IPS-20b (cell line): ENCODE measurements at regions not wholly inside any gene's neighbourhood (a gene's known extent, or its start where the extent isn't known, plus 50 kb on each side); places are given as distances from the start of the nearest gene placed in this dataset.

Source experiments
- H3K27ac ChIP-seq: one replicate; pipeline ENCODE4 v1.5.1; 2013; ENCODE audit warnings: low read length
- H3K27me3 ChIP-seq: 2 replicates; pipeline ENCODE4 v1.6.1; 2013; ENCODE audit warnings: mild to moderate bottlenecking, low read length, inconsistent platforms; ENCODE audit not compliant: insufficient read depth
- H3K36me3 ChIP-seq: 2 replicates; pipeline ENCODE4 v1.6.1; 2013; ENCODE audit warnings: low read depth, mild to moderate bottlenecking, inconsistent platforms, low read length, moderate library complexity; ENCODE audit not compliant: insufficient read depth
- H3K4me1 ChIP-seq: 2 replicates; pipeline ENCODE4 v1.6.1; 2013; ENCODE audit warnings: mild to moderate bottlenecking, control low read depth, inconsistent platforms, low read length, moderate library complexity; ENCODE audit not compliant: insufficient read depth
- H3K4me3 ChIP-seq: 2 replicates; pipeline ENCODE4 v1.5.1; 2013; ENCODE audit warnings: mild to moderate bottlenecking, low read length, inconsistent platforms
- H3K9ac ChIP-seq: 2 replicates; pipeline ENCODE4 v1.6.1; 2013; ENCODE audit warnings: low read depth, mild to moderate bottlenecking, inconsistent platforms, low read length, moderate library complexity
- H3K9me3 ChIP-seq: 2 replicates; pipeline ENCODE4 v1.6.1; 2013; ENCODE audit warnings: mild to moderate bottlenecking, low read depth, low read length, inconsistent platforms; ENCODE audit not compliant: insufficient read depth

- no peak overlapping the region for H3K9ac ChIP-seq
- H3K27ac ChIP-seq: no peak overlapping the region
Measured at GRCh38 chr13:21948769-21949474, 278.0 kb downstream of the FGF9 start.

GRCh38 chr13:21949818-21950429 is 279.1 kb downstream of the FGF9 start:
- no peaks in the 10 kb centered on the region for H3K4me1 ChIP-seq
- no peaks in the 10 kb centered on the region for H3K36me3 ChIP-seq
- no peak overlapping the region for H3K9ac ChIP-seq
- H3K4me3 ChIP-seq: no peak overlapping the region
- no peaks in the 10 kb centered on the region for H3K27me3 ChIP-seq
- peaks cover 24% of the 10 kb centered on the region for H3K9me3 ChIP-seq
- no peak overlapping the region for H3K27ac ChIP-seq

More at GRCh38 chr13:21948769-21949474, 278.0 kb downstream of the FGF9 start:
- Histone ChIP-seq H3K36me3 (no peaks in the 10 kb centered on the region), H3K9me3 (peaks cover 34% of the 10 kb centered on the region), H3K27me3 (no peaks in the 10 kb centered on the region), H3K4me3 (no peak overlapping the region), H3K4me1 (no peaks in the 10 kb centered on the region)

- Histone ChIP-seq H3K27ac (no peak overlapping the region), H3K27me3 (no peaks in the 10 kb centered on the region), H3K9me3 (peaks cover 11% of the 10 kb centered on the region), H3K4me3 (no peak overlapping the region), H3K9ac (no peak overlapping the region), H3K36me3 (no peaks in the 10 kb centered on the region), H3K4me1 (no peaks in the 10 kb centered on the region)
Measured at GRCh38 chr13:21956666-21957065, 285.8 kb downstream of the FGF9 start.

- Histone ChIP-seq H3K4me1 (no peaks in the 10 kb centered on the region), H3K36me3 (no peaks in the 10 kb centered on the region), H3K27ac (no peak overlapping the region), H3K27me3 (no peaks in the 10 kb centered on the region), H3K4me3 (no peak overlapping the region), H3K9ac (no peak overlapping the region), H3K9me3 (peaks cover 15% of the 10 kb centered on the region)
Measured at GRCh38 chr13:21957833-21958232, 287.0 kb downstream of the FGF9 start.

GRCh38 chr13:21960108-21960507 is 289.2 kb downstream of the FGF9 start:
- Histone ChIP-seq H3K4me1 (no peaks in the 10 kb centered on the region), H3K9me3 (peaks cover 13% of the 10 kb centered on the region), H3K9ac (no peak overlapping the region), H3K27ac (no peak overlapping the region), H3K27me3 (no peaks in the 10 kb centered on the region), H3K36me3 (no peaks in the 10 kb centered on the region), H3K4me3 (no peak overlapping the region)

- Histone ChIP-seq H3K27ac (no peak overlapping the region), H3K27me3 (no peaks in the 10 kb centered on the region), H3K4me1 (no peaks in the 10 kb centered on the region), H3K4me3 (no peak overlapping the region), H3K36me3 (no peaks in the 10 kb centered on the region), H3K9me3 (peaks cover 7% of the 10 kb centered on the region), H3K9ac (no peak overlapping the region)
Measured at GRCh38 chr13:21964686-21965085, 293.8 kb downstream of the FGF9 start.

GRCh38 chr13:21965095-21965494 is 294.2 kb downstream of the FGF9 start:
- Histone ChIP-seq H3K27ac (no peak overlapping the region), H3K4me3 (no peak overlapping the region), H3K9ac (no peak overlapping the region), H3K9me3 (peaks cover 7% of the 10 kb centered on the region), H3K4me1 (no peaks in the 10 kb centered on the region), H3K36me3 (no peaks in the 10 kb centered on the region), H3K27me3 (no peaks in the 10 kb centered on the region)

- Histone ChIP-seq H3K27ac (no peak overlapping the region), H3K4me1 (no peaks in the 10 kb centered on the region), H3K9me3 (peaks cover 7% of the 10 kb centered on the region), H3K36me3 (no peaks in the 10 kb centered on the region), H3K4me3 (no peak overlapping the region), H3K27me3 (no peaks in the 10 kb centered on the region), H3K9ac (no peak overlapping the region)
Measured at GRCh38 chr13:21966014-21966413, 295.1 kb downstream of the FGF9 start.

GRCh38 chr13:21967871-21968270 is 297.0 kb downstream of the FGF9 start:
- H3K9ac ChIP-seq: no peak overlapping the region
- no peak overlapping the region for H3K4me3 ChIP-seq
- no peak overlapping the region for H3K27ac ChIP-seq
- no peaks in the 10 kb centered on the region for H3K4me1 ChIP-seq
- H3K27me3 ChIP-seq: no peaks in the 10 kb centered on the region
- no peaks in the 10 kb centered on the region for H3K9me3 ChIP-seq
- no peaks in the 10 kb centered on the region for H3K36me3 ChIP-seq

GRCh38 chr13:21970172-21970571 is 299.3 kb downstream of the FGF9 start:
- Histone ChIP-seq H3K36me3 (no peaks in the 10 kb centered on the region), H3K4me3 (no peak overlapping the region), H3K9ac (no peak overlapping the region), H3K4me1 (no peaks in the 10 kb centered on the region), H3K9me3 (no peaks in the 10 kb centered on the region), H3K27me3 (no peaks in the 10 kb centered on the region), H3K27ac (no peak overlapping the region)

GRCh38 chr13:21970918-21971317 is 300.0 kb downstream of the FGF9 start:
- H3K27me3 ChIP-seq: no peaks in the 10 kb centered on the region
- no peak overlapping the region for H3K27ac ChIP-seq
- no peak overlapping the region for H3K4me3 ChIP-seq
- H3K36me3 ChIP-seq: no peaks in the 10 kb centered on the region
- no peak overlapping the region for H3K9ac ChIP-seq
- no peaks in the 10 kb centered on the region for H3K4me1 ChIP-seq
- no peaks in the 10 kb centered on the region for H3K9me3 ChIP-seq
